Body of pancreas (tissue), 4 donors: ENCODE measurements at regions not wholly inside any gene's neighbourhood (a gene's known extent, or its start where the extent isn't known, plus 50 kb on each side); places are given as distances from the start of the nearest gene placed in this dataset.

Source experiments
- CTCF ChIP-seq, 7 experiments: fragments of 450-650 bp in 4 of 7; fragments of 200-600 bp in 3 of 7; sonication (generic) in 3 of 7; IDR thresholded peaks; one replicate each; pipeline ENCODE4 v1.5.1; 2016 to 2019; ENCODE audit warnings: antibody characterized with exemption in 7 of 7
- POLR2A ChIP-seq, 3 donors: fragments of 450-650 bp; IDR thresholded peaks; one replicate each; pipeline ENCODE4 v1.6.1; 2016; ENCODE audit warnings: antibody characterized with exemption in 3 of 3, mild to moderate bottlenecking in 2 of 3

- no peak for TF ChIP-seq POLR2A (IDR thresholded peaks at IDR 0.05)
- no peak for TF ChIP-seq CTCF (IDR thresholded peaks at IDR 0.05)
These were observed 69.7 kb upstream of the LINGO1 start for GRCh38 chr15:77702211-77702957.
